ENCODE measurements at regions not wholly inside any gene's neighbourhood (a gene's known extent, or its start where the extent isn't known, plus 50 kb on each side); places are given as distances from the start of the nearest gene placed in this dataset.

DNA sequence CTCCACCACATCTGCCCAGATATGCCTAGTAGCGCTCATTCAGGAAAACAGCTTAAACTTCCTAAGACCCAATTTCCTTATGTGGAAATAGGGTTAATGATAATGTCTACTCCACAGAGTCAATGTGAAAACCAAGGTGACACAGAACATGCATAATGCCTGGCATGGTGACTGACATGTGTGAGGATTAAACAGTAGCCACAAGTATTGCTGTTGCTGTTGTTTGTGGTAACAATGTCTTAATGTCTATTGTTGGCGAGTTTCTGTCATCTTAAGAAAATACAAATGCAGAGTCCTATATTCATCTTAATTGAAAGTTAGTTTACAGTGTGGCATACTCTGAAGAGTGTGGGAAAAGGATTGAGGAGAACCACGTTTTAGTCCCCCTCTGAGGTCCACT is 75.6 kb upstream of the NGF start:
- dilution Hi-C loops (cut with HindIII; ENCODE audit: low sequenced_read_pairs, unreplicated experiment) = no loop called here
- Histone ChIP-seq H3K9me1 (ENCODE audit: insufficient read depth, low read length) (0 out of 2 replicates have a peak, but pooled peaks cover 4% of the 10 kb centered on the region), H2AK5ac (ENCODE audit: low read depth, low read length) (no peak overlapping the region), H3K27me3 (ENCODE audit: control insufficient read depth, insufficient read depth, low read length) (no peaks in the 10 kb centered on the region), H3K27ac (ENCODE audit: insufficient read depth, low read length) (no peak overlapping the region), H2BK120ac (ENCODE audit: low read depth, low read length) (no peak overlapping the region), H3K14ac (replicated peaks; ENCODE audit: low read depth, low read length) (no peak overlapping the region), H4K8ac (ENCODE audit: low read depth in 2 of 2, low read length in 2 of 2) (no peak overlapping the region), H2BK5ac (ENCODE audit: low read depth, low read length, poor library complexity, severe bottlenecking) (no peak overlapping the region), H3K9me3 (ENCODE audit: control insufficient read depth, insufficient read depth, low read length) (no peaks in the 10 kb centered on the region), H2BK20ac (ENCODE audit: low read depth, low read length) (no peak overlapping the region), H3K36me3 (ENCODE audit: control insufficient read depth, insufficient read depth, low read length) (no peaks in the 10 kb centered on the region), H4K5ac (ENCODE audit: low read depth, low read length) (no peak overlapping the region), H4K91ac (ENCODE audit: insufficient read depth, low read depth, low read length) (no peak overlapping the region), H2AFZ (replicated peaks; ENCODE audit: low read length, poor library complexity) (no peak overlapping the region), H4K20me1 (ENCODE audit: insufficient read depth, low read length) (no peaks in the 10 kb centered on the region), H3K4me1 (ENCODE audit: control insufficient read depth, insufficient read depth, low read length) (peaks cover 4% of the 10 kb centered on the region), H3K18ac (ENCODE audit: low read depth, low read length) (no peak overlapping the region), H3K9ac (ENCODE audit: low read depth, low read length) (no peak overlapping the region), H3K4me3 (ENCODE audit: insufficient read depth, low read depth, low read length) (no peak overlapping the region), H2BK15ac (ENCODE audit: low read depth, low read length) (no peak overlapping the region), H3K23ac (ENCODE audit: low read depth, low read length) (no peak overlapping the region), H3K4me2 (ENCODE audit: low read depth, low read length) (no peak overlapping the region), H3K4ac (ENCODE audit: low read depth, low read length) (no peak overlapping the region), H2AK9ac (replicated peaks; ENCODE audit: low read depth, low read length, poor library complexity) (no peak overlapping the region), H3K79me1 (ENCODE audit: low read depth in 1 of 2, low read length in 2 of 2) (no peaks in the 10 kb centered on the region), H3K56ac (ENCODE audit: extremely low read depth, insufficient read depth, low read length) (no peak overlapping the region)
- TF ChIP-seq, protein P1, sequence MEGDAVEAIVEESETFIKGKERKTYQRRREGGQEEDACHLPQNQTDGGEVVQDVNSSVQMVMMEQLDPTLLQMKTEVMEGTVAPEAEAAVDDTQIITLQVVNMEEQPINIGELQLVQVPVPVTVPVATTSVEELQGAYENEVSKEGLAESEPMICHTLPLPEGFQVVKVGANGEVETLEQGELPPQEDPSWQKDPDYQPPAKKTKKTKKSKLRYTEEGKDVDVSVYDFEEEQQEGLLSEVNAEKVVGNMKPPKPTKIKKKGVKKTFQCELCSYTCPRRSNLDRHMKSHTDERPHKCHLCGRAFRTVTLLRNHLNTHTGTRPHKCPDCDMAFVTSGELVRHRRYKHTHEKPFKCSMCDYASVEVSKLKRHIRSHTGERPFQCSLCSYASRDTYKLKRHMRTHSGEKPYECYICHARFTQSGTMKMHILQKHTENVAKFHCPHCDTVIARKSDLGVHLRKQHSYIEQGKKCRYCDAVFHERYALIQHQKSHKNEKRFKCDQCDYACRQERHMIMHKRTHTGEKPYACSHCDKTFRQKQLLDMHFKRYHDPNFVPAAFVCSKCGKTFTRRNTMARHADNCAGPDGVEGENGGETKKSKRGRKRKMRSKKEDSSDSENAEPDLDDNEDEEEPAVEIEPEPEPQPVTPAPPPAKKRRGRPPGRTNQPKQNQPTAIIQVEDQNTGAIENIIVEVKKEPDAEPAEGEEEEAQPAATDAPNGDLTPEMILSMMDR (conservative IDR thresholded peaks at IDR 0.05; ENCODE audit: low read depth, low read length) = no peak
- TF ChIP-seq CEBPB (IDR thresholded peaks at IDR 0.05; ENCODE audit: low read depth, low read length) (no peak), SMC3 (IDR thresholded peaks at IDR 0.05; ENCODE audit: low read depth, low read length) (no peak), MAFK (IDR thresholded peaks at IDR 0.05; ENCODE audit: low read depth, low read length) (no peak), MXI1 (IDR thresholded peaks at IDR 0.05; ENCODE audit: borderline replicate concordance, low read depth, low read length) (no peak), RCOR1 (IDR thresholded peaks at IDR 0.05; ENCODE audit: insufficient replicate concordance, low read length) (no peak), CHD1 (IDR thresholded peaks at IDR 0.05; ENCODE audit: low read depth, low read length) (no peak), RAD21 (IDR thresholded peaks at IDR 0.05; ENCODE audit: low read length) (no peak), BHLHE40 (IDR thresholded peaks at IDR 0.05; ENCODE audit: low read depth, low read length) (no peak), POLR2A (IDR thresholded peaks at IDR 0.05; ENCODE audit: low read depth, low read length) (no peak), FOS (IDR thresholded peaks at IDR 0.05; ENCODE audit: low read depth, low read length) (no peak)
- TF ChIP-seq, protein P2, sequence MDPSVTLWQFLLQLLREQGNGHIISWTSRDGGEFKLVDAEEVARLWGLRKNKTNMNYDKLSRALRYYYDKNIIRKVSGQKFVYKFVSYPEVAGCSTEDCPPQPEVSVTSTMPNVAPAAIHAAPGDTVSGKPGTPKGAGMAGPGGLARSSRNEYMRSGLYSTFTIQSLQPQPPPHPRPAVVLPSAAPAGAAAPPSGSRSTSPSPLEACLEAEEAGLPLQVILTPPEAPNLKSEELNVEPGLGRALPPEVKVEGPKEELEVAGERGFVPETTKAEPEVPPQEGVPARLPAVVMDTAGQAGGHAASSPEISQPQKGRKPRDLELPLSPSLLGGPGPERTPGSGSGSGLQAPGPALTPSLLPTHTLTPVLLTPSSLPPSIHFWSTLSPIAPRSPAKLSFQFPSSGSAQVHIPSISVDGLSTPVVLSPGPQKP (IDR thresholded peaks at IDR 0.05; ENCODE audit: borderline replicate concordance, low read depth, low read length) = no peak
- TF ChIP-seq, protein P3, sequence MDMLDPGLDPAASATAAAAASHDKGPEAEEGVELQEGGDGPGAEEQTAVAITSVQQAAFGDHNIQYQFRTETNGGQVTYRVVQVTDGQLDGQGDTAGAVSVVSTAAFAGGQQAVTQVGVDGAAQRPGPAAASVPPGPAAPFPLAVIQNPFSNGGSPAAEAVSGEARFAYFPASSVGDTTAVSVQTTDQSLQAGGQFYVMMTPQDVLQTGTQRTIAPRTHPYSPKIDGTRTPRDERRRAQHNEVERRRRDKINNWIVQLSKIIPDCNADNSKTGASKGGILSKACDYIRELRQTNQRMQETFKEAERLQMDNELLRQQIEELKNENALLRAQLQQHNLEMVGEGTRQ (IDR thresholded peaks at IDR 0.05; ENCODE audit: low read depth, low read length) = no peak
- intact Hi-C loops (cut with micrococcal nuclease) = no loop called here
- in situ Hi-C loops (cut with MboI; ENCODE audit: low sequenced_read_pairs) = no loop called here
- no TSS peak for BruUV-seq (replicated peaks)
- WGBS, 2 experiments (ENCODE audit: extremely low coverage in 2 of 2, insufficient read length in 1 of 2) = no CpG with 5 or more reads among the region's 3 CpGs
- DNase-seq (no peak), ATAC-seq (ENCODE audit: low read depth) (no peak)
- ChIA-PET CTCF (no interaction called here), POLR2A (ENCODE audit: unreplicated experiment) (no interaction called here)

All from IMR-90 (cell line).